HG03039 (cell line): ENCODE measurements at regions not wholly inside any gene's neighbourhood (a gene's known extent, or its start where the extent isn't known, plus 50 kb on each side); places are given as distances from the start of the nearest gene placed in this dataset.

Experiments used
- ATAC-seq: cut with Tn5 transposase; IDR thresholded peaks from one replicate; pipeline ENCODE4 v1.9.1; 2021; ENCODE audit warnings: mild to moderate bottlenecking, moderate library complexity; ENCODE audit not compliant: unreplicated experiment

DNA sequence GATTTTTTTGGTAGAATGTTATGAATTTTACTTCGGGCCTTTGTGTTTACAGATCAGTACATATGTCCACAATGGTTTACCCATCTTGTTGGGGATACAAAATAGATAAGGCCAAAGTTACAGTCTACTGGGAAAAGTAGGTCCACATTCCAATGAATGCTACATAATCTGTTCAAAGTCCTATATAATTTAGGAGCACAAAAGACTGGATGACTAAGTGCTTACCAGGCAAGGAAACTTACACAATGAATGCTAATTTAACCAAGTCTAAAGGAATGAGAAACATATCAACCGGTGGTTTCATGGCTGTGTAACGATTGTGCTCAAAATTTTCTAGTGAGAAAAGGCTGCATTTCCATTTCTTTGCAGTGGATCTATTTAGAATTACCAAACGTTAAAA, 97.4 kb upstream of the TRPM3 start:
- ATAC-seq = no peak

DNA sequence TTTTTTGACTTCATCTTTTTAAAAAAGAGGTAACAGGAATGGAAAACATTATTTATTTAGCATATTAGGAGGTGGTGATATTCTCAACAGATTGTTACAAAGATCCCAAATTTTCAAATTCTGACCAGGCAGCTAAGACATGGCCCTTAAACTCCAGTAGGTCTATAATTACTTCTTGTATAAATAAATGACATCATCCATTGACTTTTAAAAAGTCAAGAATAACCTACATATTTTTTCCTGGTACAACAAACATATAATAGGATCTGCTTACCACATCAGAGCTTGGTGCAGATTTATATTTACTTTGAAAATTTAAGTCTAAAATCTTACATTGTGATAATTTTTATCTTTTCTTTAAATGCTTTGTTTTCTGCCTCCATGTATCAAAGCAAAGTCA, 92.2 kb upstream of the TRPM3 start:
- no peak for ATAC-seq

DNA sequence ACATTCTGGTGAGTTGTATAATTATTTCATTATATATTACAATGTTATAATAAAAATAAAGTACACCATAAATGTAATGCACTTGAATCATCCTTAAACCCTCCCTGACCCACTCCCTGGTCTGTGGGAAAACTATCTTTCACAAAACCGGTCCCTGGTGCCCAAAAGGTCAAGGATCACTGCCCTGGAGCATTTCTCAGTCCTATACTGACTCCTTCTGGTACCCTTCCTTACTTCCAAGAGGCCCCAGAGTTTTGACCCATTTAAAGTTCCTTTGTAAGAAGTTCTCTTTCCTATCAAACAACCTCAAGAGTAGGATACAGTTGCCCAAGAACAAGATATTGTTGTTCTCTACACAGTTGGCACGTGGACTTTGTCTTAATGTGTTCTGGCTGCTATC, 88.9 kb upstream of the TRPM3 start:
- no peak for ATAC-seq

DNA sequence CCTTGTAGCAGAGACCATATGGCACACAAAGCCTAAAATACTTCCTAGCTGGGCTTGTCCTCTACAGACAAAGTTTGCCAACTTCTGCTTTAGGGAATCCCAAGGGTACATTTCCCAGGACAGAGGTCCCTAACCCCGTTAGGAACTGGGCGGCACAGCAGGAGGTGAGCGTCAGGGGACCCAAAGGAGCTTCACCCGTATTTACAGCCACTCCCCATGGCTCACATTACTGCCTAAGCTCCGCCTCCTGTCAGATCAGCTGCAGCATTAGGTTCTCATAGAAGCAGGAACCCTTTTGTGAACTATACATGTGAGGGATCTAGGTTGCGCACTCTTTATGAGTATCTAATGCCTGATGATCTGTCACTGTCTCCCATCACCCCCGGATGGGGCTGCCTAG, 88.5 kb upstream of the TRPM3 start:
- no peak for ATAC-seq

DNA sequence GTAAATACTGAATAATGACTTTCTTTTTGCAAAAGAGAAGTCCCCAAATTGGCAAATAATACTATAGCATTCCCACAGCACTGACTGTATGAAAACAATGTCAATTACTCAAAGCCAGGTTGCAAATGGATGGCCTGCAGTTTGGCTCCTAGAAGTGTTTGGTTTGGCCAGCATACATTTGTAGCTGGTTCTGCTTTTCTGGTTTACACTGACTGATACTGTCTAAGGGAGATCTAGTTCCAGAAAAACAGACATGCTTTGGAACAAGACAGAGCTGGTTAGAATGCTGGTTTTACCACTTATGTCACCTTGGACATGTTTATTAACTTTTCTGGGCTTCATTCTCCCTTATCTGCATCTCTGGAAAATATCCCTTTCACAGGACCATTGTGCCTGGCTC, 81.5 kb upstream of the TRPM3 start:
- ATAC-seq = no peak

DNA sequence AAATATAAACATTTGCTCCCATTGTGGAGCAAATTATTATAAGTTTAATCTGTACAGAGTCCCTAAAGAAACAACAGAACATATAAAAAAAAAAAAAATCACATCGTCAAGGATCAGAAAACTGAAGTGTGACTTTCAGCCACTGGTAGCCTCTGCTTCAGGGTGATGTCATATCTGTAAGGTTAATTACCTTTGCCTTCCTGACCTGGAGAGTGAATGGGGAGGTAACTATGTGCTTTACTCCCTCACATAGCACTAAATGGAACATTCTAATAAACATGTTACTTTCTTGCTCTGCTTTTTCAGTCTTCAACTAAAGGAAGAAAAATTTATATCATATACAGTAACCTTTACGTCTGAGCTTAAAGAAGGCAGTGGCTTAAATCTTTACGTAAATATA, 70.3 kb upstream of the TRPM3 start:
- ATAC-seq = no peak

DNA sequence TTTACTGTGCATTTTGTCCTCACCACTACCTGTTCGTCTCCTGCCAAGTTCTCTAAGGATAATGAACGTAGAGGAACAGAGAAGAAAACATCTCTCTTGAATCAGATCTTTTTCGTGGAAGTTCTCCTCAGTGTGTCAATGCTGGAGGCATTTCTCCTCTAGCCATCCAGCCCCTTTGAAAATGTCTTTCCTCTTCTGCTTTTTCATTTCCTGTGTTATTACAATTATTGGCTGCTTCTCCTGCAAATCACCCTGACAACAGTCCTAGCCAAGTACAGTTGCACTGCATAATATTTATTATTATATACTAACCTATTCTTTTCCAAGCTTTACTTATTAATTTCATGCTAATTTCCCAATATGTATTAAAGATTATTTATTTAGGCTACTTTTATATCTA, 61.8 kb upstream of the TRPM3 start:
- no peak for ATAC-seq

DNA sequence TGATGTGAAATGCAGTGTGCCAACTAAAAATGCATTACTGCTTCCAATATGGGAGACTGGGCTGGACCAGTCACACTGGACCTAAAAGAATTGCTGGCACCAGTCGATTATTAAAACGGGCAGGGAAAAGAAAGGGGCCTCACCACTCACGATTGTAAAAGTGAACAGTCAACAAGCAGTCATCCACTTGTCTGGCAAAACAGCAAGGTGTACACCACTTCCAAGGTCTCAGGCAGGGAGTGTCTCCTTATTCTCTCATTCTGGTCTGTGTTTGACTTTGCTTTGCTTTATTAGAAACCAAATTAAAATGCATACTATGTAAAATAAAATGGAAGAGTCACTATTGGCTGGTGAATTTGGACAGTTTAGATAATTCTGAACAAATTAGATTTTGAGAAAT, 57.8 kb upstream of the TRPM3 start:
- ATAC-seq = no peak

DNA sequence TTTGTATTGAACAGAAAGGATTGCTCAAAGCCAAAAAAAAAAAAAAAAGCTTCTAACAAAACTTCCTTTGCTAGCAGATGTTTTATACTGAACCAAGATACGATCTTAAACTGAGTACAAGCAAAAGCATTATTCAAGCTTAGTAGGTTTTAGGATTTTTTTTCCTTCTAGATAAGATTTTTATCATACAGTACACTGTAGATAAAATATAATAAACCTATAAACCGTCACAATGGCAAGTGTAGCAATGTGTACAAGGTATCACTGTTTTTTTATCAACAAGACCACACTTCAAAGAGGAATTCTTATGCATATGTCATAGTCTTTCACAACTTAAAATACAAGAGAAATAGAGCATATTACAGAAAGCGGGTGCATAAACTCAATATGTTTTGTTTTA, 56.5 kb upstream of the TRPM3 start:
- ATAC-seq = no peak

DNA sequence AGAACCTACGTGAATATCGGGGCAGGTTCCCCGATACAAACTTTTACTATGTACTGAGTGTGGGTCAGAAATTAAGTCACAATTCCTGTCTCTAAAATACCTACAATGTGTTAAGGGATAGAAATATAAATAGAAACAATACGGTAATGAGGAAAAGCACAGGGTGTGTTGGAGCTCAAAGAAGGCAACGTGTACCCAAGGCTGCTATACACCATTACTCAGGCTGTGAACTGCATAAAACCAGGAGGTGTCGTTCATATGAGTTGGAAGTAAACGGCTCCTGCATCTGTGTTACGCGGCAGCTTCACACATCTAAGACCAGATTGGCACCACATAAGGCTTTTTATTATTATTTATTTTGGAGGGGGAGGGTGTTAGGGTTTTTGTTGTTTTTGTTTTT, 50.1 kb upstream of the TRPM3 start:
- ATAC-seq = no peak
